AG04449 (cell line): ENCODE measurements at regions not wholly inside any gene's neighbourhood (a gene's known extent, or its start where the extent isn't known, plus 50 kb on each side); places are given as distances from the start of the nearest gene placed in this dataset.

Experiments
- CTCF ChIA-PET: fragments of 350-600 bp; formaldehyde crosslinking; extraction: SDS; loops from one replicate; lab custom pipeline; 2021; ENCODE audit warnings: antibody characterized with exemption; lab: Yijun Ruan, JAX
- POLR2A ChIA-PET: fragments of 400-600, 350-600 bp; formaldehyde crosslinking; extraction: SDS; loops from one replicate; lab custom pipeline; 2020; ENCODE audit warnings: antibody characterized with exemption, inconsistent platforms; lab: Yijun Ruan, JAX
- DNase-seq: peaks from one replicate; pipeline ENCODE4 v3.0.0-alpha.2; 2010; ENCODE audit warnings: low read depth, low spot score
- H3K4me3 ChIP-seq: 2 replicates; pipeline ENCODE4 v1.5.1; 2011; ENCODE audit warnings: low read depth, mild to moderate bottlenecking, control low read depth, low read length
- TF ChIP-seq, protein P1 (sequence below): IDR thresholded peaks from one replicate; pipeline ENCODE4 v1.5.1; 2011; ENCODE audit warnings: mild to moderate bottlenecking, moderate library complexity, low read length, control low read depth, inconsistent platforms; ENCODE audit not compliant: insufficient read depth; ENCODE audit errors: missing control alignments

DNA sequence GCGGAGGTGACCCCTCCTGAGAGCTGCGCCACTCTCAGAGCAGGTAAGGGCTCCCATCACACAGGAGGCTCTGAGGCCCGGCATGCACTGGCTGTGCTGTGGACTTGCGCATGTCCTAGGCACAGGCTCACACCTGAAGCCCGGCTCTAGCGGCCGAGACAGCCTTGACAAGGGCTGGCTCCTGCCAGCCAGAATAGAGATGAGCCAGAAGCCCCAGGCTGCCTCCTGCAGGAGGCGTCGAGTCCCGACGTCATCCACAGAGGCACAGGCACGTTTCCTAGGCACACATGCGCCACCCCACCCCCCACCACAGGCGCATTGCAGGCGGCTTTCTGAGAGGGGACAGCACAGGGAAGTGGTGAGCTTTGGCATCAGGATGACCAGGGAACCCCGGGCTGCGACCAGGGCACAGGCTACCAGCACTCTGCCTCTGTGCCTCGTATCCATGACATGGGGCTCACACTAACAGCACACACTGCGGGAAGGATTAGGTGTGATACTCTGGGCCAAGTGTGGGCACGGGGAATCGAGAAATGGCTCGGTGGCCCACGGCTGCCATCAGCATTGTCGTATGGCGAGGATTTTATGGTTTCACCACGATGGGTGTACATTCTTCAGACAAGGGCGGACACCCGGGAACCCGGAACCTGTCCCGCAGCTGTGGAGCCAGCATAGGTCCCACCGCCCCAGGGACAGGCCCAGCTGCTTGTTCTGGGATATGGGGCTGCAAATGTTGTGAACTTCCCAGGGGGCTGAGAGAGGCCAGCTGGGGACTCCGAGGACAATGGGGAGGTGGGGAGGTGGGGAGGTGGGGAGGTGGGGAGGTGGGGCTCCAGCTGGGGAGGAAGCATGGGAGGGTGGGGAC, 90.7 kb upstream of the ADRA2C start:
- TF ChIP-seq, protein P1, sequence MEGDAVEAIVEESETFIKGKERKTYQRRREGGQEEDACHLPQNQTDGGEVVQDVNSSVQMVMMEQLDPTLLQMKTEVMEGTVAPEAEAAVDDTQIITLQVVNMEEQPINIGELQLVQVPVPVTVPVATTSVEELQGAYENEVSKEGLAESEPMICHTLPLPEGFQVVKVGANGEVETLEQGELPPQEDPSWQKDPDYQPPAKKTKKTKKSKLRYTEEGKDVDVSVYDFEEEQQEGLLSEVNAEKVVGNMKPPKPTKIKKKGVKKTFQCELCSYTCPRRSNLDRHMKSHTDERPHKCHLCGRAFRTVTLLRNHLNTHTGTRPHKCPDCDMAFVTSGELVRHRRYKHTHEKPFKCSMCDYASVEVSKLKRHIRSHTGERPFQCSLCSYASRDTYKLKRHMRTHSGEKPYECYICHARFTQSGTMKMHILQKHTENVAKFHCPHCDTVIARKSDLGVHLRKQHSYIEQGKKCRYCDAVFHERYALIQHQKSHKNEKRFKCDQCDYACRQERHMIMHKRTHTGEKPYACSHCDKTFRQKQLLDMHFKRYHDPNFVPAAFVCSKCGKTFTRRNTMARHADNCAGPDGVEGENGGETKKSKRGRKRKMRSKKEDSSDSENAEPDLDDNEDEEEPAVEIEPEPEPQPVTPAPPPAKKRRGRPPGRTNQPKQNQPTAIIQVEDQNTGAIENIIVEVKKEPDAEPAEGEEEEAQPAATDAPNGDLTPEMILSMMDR = no peak
- DNase-seq = no peak
- ChIA-PET POLR2A (no interaction called here), CTCF (no interaction called here)
- no peak overlapping the region for H3K4me3 ChIP-seq

DNA sequence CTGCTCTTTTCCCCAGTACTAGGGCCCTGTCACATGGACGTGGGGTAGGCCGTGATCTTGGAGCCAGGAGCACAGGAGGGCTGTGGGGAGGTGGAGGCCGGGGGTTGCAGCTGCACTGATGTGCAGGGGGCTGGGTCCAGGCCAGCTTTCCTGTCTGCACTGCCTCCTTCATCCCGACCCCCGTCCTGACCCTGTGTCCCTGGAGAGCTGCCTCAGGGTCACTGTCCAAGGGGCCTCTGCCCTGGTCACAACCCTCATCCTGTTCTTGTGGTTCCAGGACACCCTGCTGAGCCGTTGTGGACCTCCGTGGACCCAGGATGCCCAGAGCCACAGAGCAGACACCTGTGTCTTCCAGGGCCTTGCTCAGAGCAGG, 91.7 kb upstream of the ADRA2C start:
- no peak overlapping the region for H3K4me3 ChIP-seq
- POLR2A ChIA-PET = no interaction called here
- CTCF ChIA-PET = no interaction called here
- DNase-seq = no peak
- TF ChIP-seq, protein P1 = no peak

DNA sequence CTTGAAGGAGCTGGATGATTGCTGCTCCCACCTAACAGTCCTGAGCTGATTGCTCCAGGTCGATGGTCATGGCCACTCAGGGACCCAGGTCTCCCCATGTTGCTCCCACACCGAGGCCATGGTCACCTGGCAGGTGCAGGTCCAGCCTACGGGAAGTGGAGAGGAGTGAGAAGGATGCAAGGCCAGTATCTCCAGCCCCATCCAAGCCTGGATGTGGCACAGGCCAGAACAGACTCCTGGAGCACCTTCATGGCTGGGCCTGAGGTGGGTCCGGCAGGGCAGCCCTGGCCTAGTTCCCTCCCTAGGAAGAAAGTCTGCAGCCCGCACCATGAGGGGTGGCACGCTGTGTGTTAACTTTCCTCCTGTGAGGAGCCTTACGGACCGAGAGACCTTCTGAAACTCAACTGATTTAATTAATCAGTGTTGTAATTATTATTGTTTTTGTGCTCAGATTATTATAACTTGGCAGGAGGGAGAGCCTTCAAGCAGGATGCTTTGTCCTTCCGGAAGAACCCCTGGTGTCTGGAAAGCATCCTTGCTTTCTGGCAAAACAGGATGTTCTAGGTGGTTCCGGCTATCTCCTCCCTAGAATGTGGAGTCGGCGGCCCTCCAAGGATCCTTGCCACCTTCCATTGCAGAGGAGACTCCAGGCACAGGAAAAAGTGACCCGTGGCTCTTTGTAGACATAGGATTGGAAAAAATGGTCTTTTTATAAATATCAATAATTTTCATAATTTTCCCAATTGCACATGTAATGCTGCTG, 92.3 kb upstream of the ADRA2C start:
- TF ChIP-seq, protein P1 = no peak
- ChIA-PET CTCF (no interaction called here), POLR2A (no interaction called here)
- no peak for DNase-seq
- H3K4me3 ChIP-seq = no peak overlapping the region

DNA sequence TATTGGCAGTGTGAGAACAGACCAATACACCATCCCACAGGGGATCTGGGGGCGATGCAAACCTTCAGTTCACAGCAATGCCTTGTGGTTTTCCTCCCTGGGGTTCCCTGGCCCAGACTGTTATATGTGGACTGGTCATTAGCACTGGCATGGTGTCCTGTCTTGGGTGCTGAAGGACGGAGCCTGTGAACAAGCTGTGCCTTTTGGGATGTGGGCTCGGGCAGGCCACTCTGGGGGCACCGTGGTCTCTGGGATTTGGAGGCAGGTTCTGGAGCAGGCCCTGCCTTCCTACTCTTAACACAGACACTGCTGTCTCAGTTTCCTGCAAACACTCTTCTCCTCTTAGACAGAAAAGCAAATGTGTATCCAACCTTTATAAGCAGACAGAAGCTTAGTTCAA, 93.0 kb upstream of the ADRA2C start:
- POLR2A ChIA-PET = no interaction called here
- CTCF ChIA-PET = no interaction called here

DNA sequence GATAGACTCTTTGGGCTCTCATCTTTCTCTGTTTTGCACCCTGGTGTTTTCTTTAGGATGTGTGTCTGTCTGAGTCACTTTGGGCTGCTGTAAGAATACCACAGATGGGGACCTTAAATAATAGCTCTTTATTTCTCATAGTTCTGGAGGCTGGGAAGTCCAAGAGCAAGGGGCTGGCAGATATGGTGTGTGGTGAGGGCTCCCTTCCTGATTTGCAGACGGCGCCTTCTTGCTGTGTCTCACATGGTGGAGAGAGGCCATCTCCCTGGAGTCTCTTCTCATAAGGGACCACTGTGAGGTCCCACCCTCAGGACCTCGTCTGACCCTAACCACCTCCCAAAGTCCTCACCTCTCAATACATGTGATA, 93.7 kb upstream of the ADRA2C start:
- TF ChIP-seq, protein P1 = no peak
- no peak for DNase-seq
- H3K4me3 ChIP-seq = no peak overlapping the region
- POLR2A ChIA-PET = no interaction called here
- CTCF ChIA-PET = interaction anchor here (1.2 kb wide), 1 partner anchor 12 kb away, joined by 3 read pairs; no protein-coding TSS in a partner anchor

More for the DNA sequence above, 93.0 kb upstream of the ADRA2C start:
- DNase-seq = no peak
- TF ChIP-seq, protein P1 = no peak
- H3K4me3 ChIP-seq = no peak overlapping the region
